ENCODE measurements at regions not wholly inside any gene's neighbourhood (a gene's known extent, or its start where the extent isn't known, plus 50 kb on each side); places are given as distances from the start of the nearest gene placed in this dataset.

GRCh38 chr22:27638329-27639233, 163.0 kb downstream of the MN1 start:
- 94% methylated on average over 25 of the region's 25 CpGs for WGBS
- Histone ChIP-seq H3K4me1 (ENCODE audit: control insufficient read depth in 2 of 2, insufficient read depth in 2 of 2, low read length in 2 of 2) (no peaks in the 10 kb centered on the region), H3K9me3 (ENCODE audit: control insufficient read depth in 2 of 2, insufficient read depth in 1 of 2, low read length in 1 of 2) (no peaks in the 10 kb centered on the region), H3K27ac (ENCODE audit: low read depth in 1 of 2, low read length in 1 of 2) (no peak overlapping the region), H3K4me3 (ENCODE audit: low read length in 2 of 2) (no peak overlapping the region), H3K36me3 (ENCODE audit: control insufficient read depth in 2 of 2, insufficient read depth in 2 of 2, low read length in 1 of 2) (no peaks in the 10 kb centered on the region), H3K27me3 (ENCODE audit: control insufficient read depth in 2 of 2, insufficient read depth in 1 of 2, low read length in 1 of 2) (no peaks in the 10 kb centered on the region)
- no peak for DNase-seq (ENCODE audit: low read depth in 6 of 9, low spot score in 9 of 9)

- WGBS = 88% methylated on average over 19 of the region's 19 CpGs
- Histone ChIP-seq H3K4me3 (ENCODE audit: low read length in 2 of 2) (no peak overlapping the region), H3K27ac (ENCODE audit: low read depth in 1 of 2, low read length in 1 of 2) (no peak overlapping the region), H3K9me3 (ENCODE audit: control insufficient read depth in 2 of 2, insufficient read depth in 1 of 2, low read length in 1 of 2) (no peaks in the 10 kb centered on the region), H3K27me3 (ENCODE audit: control insufficient read depth in 2 of 2, insufficient read depth in 1 of 2, low read length in 1 of 2) (no peaks in the 10 kb centered on the region), H3K4me1 (ENCODE audit: control insufficient read depth in 2 of 2, insufficient read depth in 2 of 2, low read length in 2 of 2) (no peaks in the 10 kb centered on the region), H3K36me3 (ENCODE audit: control insufficient read depth in 2 of 2, insufficient read depth in 2 of 2, low read length in 1 of 2) (no peaks in the 10 kb centered on the region)
- DNase-seq (ENCODE audit: low read depth in 6 of 9, low spot score in 9 of 9) = no peak
These were observed 162.1 kb downstream of the MN1 start for GRCh38 chr22:27639248-27640086.

- no peak for DNase-seq (ENCODE audit: low read depth in 6 of 9, low spot score in 9 of 9)
- Histone ChIP-seq H3K4me1 (ENCODE audit: control insufficient read depth in 2 of 2, insufficient read depth in 2 of 2, low read length in 2 of 2) (no peaks in the 10 kb centered on the region), H3K27me3 (ENCODE audit: control insufficient read depth in 2 of 2, insufficient read depth in 1 of 2, low read length in 1 of 2) (no peaks in the 10 kb centered on the region), H3K27ac (ENCODE audit: low read depth in 1 of 2, low read length in 1 of 2) (peak overlapping the region in 1 of 2 donors; percentile 19), H3K4me3 (ENCODE audit: low read length in 2 of 2) (no peak overlapping the region), H3K9me3 (ENCODE audit: control insufficient read depth in 2 of 2, insufficient read depth in 1 of 2, low read length in 1 of 2) (no peaks in the 10 kb centered on the region), H3K36me3 (ENCODE audit: control insufficient read depth in 2 of 2, insufficient read depth in 2 of 2, low read length in 1 of 2) (no peaks in the 10 kb centered on the region)
- WGBS = 64% methylated on average over 8 of the region's 8 CpGs
These were observed 160.3 kb downstream of the MN1 start for GRCh38 chr22:27641049-27641795.

GRCh38 chr22:27642104-27642800, 159.3 kb downstream of the MN1 start:
- no peak for DNase-seq (ENCODE audit: low read depth in 6 of 9, low spot score in 9 of 9)
- H3K4me3 ChIP-seq (ENCODE audit: low read length in 2 of 2) = no peak overlapping the region
- no peaks in the 10 kb centered on the region for H3K36me3 ChIP-seq (ENCODE audit: control insufficient read depth in 2 of 2, insufficient read depth in 2 of 2, low read length in 1 of 2)
- H3K27ac ChIP-seq (ENCODE audit: low read depth in 1 of 2, low read length in 1 of 2) = no peak overlapping the region
- no peaks in the 10 kb centered on the region for H3K4me1 ChIP-seq (ENCODE audit: control insufficient read depth in 2 of 2, insufficient read depth in 2 of 2, low read length in 2 of 2)
- WGBS = 95% methylated on average over 28 of the region's 28 CpGs
- H3K9me3 ChIP-seq (ENCODE audit: control insufficient read depth in 2 of 2, insufficient read depth in 1 of 2, low read length in 1 of 2) = no peaks in the 10 kb centered on the region
- H3K27me3 ChIP-seq (ENCODE audit: control insufficient read depth in 2 of 2, insufficient read depth in 1 of 2, low read length in 1 of 2) = no peaks in the 10 kb centered on the region

- Histone ChIP-seq H3K27ac (ENCODE audit: low read depth in 1 of 2, low read length in 1 of 2) (no peak overlapping the region), H3K27me3 (ENCODE audit: control insufficient read depth in 2 of 2, insufficient read depth in 1 of 2, low read length in 1 of 2) (no peaks in the 10 kb centered on the region), H3K36me3 (ENCODE audit: control insufficient read depth in 2 of 2, insufficient read depth in 2 of 2, low read length in 1 of 2) (no peaks in the 10 kb centered on the region), H3K9me3 (ENCODE audit: control insufficient read depth in 2 of 2, insufficient read depth in 1 of 2, low read length in 1 of 2) (no peaks in the 10 kb centered on the region), H3K4me1 (ENCODE audit: control insufficient read depth in 2 of 2, insufficient read depth in 2 of 2, low read length in 2 of 2) (no peaks in the 10 kb centered on the region), H3K4me3 (ENCODE audit: low read length in 2 of 2) (no peak overlapping the region)
- no peak for DNase-seq (ENCODE audit: low read depth in 6 of 9, low spot score in 9 of 9)
- 96% methylated on average over 13 of the region's 13 CpGs for WGBS
These were observed 157.6 kb downstream of the MN1 start for GRCh38 chr22:27643907-27644306.

GRCh38 chr22:27644566-27644965, 157.0 kb downstream of the MN1 start:
- no peaks in the 10 kb centered on the region for H3K4me1 ChIP-seq (ENCODE audit: control insufficient read depth in 2 of 2, insufficient read depth in 2 of 2, low read length in 2 of 2)
- H3K4me3 ChIP-seq (ENCODE audit: low read length in 2 of 2) = no peak overlapping the region
- WGBS = 88% methylated on average over 7 of the region's 7 CpGs
- no peaks in the 10 kb centered on the region for H3K36me3 ChIP-seq (ENCODE audit: control insufficient read depth in 2 of 2, insufficient read depth in 2 of 2, low read length in 1 of 2)
- H3K9me3 ChIP-seq (ENCODE audit: control insufficient read depth in 2 of 2, insufficient read depth in 1 of 2, low read length in 1 of 2) = no peaks in the 10 kb centered on the region
- no peak for DNase-seq (ENCODE audit: low read depth in 6 of 9, low spot score in 9 of 9)
- H3K27me3 ChIP-seq (ENCODE audit: control insufficient read depth in 2 of 2, insufficient read depth in 1 of 2, low read length in 1 of 2) = no peaks in the 10 kb centered on the region
- H3K27ac ChIP-seq (ENCODE audit: low read depth in 1 of 2, low read length in 1 of 2) = no peak overlapping the region

GRCh38 chr22:27647540-27647939, 154.0 kb downstream of the MN1 start:
- Histone ChIP-seq H3K27me3 (ENCODE audit: control insufficient read depth in 2 of 2, insufficient read depth in 1 of 2, low read length in 1 of 2) (no peaks in the 10 kb centered on the region), H3K4me3 (ENCODE audit: low read length in 2 of 2) (no peak overlapping the region), H3K36me3 (ENCODE audit: control insufficient read depth in 2 of 2, insufficient read depth in 2 of 2, low read length in 1 of 2) (no peaks in the 10 kb centered on the region), H3K4me1 (ENCODE audit: control insufficient read depth in 2 of 2, insufficient read depth in 2 of 2, low read length in 2 of 2) (no peaks in the 10 kb centered on the region), H3K9me3 (ENCODE audit: control insufficient read depth in 2 of 2, insufficient read depth in 1 of 2, low read length in 1 of 2) (no peaks in the 10 kb centered on the region), H3K27ac (ENCODE audit: low read depth in 1 of 2, low read length in 1 of 2) (no peak overlapping the region)
- no peak for DNase-seq (ENCODE audit: low read depth in 6 of 9, low spot score in 9 of 9)
- 96% methylated on average over 3 of the region's 3 CpGs for WGBS

GRCh38 chr22:27648074-27648473, 153.5 kb downstream of the MN1 start:
- WGBS = 98% methylated on average over 3 of the region's 3 CpGs
- no peak for DNase-seq (ENCODE audit: low read depth in 6 of 9, low spot score in 9 of 9)
- H3K4me1 ChIP-seq (ENCODE audit: control insufficient read depth in 2 of 2, insufficient read depth in 2 of 2, low read length in 2 of 2) = no peaks in the 10 kb centered on the region
- no peak overlapping the region for H3K4me3 ChIP-seq (ENCODE audit: low read length in 2 of 2)
- no peak overlapping the region for H3K27ac ChIP-seq (ENCODE audit: low read depth in 1 of 2, low read length in 1 of 2)
- H3K9me3 ChIP-seq (ENCODE audit: control insufficient read depth in 2 of 2, insufficient read depth in 1 of 2, low read length in 1 of 2) = no peaks in the 10 kb centered on the region
- H3K27me3 ChIP-seq (ENCODE audit: control insufficient read depth in 2 of 2, insufficient read depth in 1 of 2, low read length in 1 of 2) = no peaks in the 10 kb centered on the region
- H3K36me3 ChIP-seq (ENCODE audit: control insufficient read depth in 2 of 2, insufficient read depth in 2 of 2, low read length in 1 of 2) = no peaks in the 10 kb centered on the region
